AG04450 (cell line): ENCODE measurements at regions not wholly inside any gene's neighbourhood (a gene's known extent, or its start where the extent isn't known, plus 50 kb on each side); places are given as distances from the start of the nearest gene placed in this dataset.

ENCODE experiments used
- CTCF ChIA-PET: fragments of 300-600, 350-600 bp; formaldehyde crosslinking; extraction: SDS; loops from one replicate; lab custom pipeline; 2022; ENCODE audit warnings: antibody characterized with exemption, inconsistent platforms; lab: Charles Lee
- POLR2A ChIA-PET: fragments of 350-600 bp; formaldehyde crosslinking; extraction: SDS; loops from one replicate; lab custom pipeline; 2021; ENCODE audit warnings: antibody characterized with exemption, inconsistent platforms; lab: Yijun Ruan, JAX
- DNase-seq: peaks from one replicate; pipeline ENCODE4 v3.0.0-alpha.2; 2011; ENCODE audit warnings: low read depth, low spot score
- H3K27ac ChIP-seq: one replicate; pipeline ENCODE4 v1.5.1; 2012; ENCODE audit warnings: low read depth, low read length, control low read depth
- H3K27me3 ChIP-seq: one replicate; pipeline ENCODE4 v1.6.0; 2012; ENCODE audit warnings: low read length; ENCODE audit not compliant: control insufficient read depth, insufficient read depth
- H3K4me3 ChIP-seq: 2 replicates; pipeline ENCODE4 v1.5.1; 2011; ENCODE audit warnings: mild to moderate bottlenecking, low read depth, low read length, control low read depth
- H3K9me3 ChIP-seq: 2 replicates; pipeline ENCODE4 v1.5.1; 2012; ENCODE audit warnings: low read length; ENCODE audit not compliant: control insufficient read depth, insufficient read depth
- TF ChIP-seq, protein P1 (sequence below): IDR thresholded peaks from 2 replicates; pipeline ENCODE4 v1.5.1; 2011; ENCODE audit warnings: low read depth, low read length, control low read depth, inconsistent platforms

DNA sequence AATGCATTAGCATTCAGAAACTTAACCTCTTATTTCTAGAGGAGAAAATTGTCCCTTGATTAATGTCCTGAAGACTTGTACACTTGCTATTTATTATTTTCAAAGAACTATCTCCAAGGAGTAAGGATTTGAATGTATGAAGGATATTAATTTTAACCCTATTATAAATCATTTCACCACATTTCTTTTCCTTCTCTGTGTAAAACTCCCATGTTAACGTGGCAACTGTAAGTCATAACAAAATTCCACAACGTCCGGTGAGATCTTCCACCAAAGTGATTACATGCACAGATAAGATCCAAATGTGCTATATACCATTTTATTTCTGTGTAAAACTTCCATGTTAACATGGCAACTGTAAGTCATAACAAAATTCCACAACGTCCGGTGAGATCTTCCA lies 229.1 kb upstream of the ARHGEF26 start:
- no peaks in the 10 kb centered on the region for H3K27me3 ChIP-seq
- CTCF ChIA-PET: no interaction called here
- no peak overlapping the region for H3K27ac ChIP-seq
- TF ChIP-seq, protein P1, sequence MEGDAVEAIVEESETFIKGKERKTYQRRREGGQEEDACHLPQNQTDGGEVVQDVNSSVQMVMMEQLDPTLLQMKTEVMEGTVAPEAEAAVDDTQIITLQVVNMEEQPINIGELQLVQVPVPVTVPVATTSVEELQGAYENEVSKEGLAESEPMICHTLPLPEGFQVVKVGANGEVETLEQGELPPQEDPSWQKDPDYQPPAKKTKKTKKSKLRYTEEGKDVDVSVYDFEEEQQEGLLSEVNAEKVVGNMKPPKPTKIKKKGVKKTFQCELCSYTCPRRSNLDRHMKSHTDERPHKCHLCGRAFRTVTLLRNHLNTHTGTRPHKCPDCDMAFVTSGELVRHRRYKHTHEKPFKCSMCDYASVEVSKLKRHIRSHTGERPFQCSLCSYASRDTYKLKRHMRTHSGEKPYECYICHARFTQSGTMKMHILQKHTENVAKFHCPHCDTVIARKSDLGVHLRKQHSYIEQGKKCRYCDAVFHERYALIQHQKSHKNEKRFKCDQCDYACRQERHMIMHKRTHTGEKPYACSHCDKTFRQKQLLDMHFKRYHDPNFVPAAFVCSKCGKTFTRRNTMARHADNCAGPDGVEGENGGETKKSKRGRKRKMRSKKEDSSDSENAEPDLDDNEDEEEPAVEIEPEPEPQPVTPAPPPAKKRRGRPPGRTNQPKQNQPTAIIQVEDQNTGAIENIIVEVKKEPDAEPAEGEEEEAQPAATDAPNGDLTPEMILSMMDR: no peak
- DNase-seq: no peak
- no peak overlapping the region for H3K4me3 ChIP-seq
- POLR2A ChIA-PET: no interaction called here
- no peaks in the 10 kb centered on the region for H3K9me3 ChIP-seq

DNA sequence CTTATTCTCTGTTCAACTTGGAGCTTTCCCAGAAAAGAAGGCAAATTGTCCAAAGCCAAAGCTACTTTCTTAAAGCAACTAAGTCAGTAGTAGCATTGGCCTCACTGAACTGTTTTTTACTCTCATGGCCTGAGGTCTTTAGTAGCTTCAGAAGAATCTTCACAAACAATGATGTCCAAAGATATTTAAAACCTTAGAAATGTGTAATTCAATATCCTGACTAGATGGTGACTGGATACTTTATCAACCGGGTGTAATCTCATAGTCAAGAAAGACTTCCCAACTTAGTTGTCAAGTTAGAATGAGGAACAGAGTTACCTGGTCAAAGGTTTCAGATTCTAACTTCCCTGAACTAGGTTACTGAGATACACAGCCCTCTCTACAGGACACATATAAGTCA lies 226.3 kb upstream of the ARHGEF26 start:
- ChIA-PET CTCF (no interaction called here), POLR2A (no interaction called here)
- Histone ChIP-seq H3K27ac (no peak overlapping the region), H3K9me3 (no peaks in the 10 kb centered on the region), H3K27me3 (no peaks in the 10 kb centered on the region), H3K4me3 (no peak overlapping the region)
- no peak for DNase-seq
- TF ChIP-seq, protein P1: no peak

DNA sequence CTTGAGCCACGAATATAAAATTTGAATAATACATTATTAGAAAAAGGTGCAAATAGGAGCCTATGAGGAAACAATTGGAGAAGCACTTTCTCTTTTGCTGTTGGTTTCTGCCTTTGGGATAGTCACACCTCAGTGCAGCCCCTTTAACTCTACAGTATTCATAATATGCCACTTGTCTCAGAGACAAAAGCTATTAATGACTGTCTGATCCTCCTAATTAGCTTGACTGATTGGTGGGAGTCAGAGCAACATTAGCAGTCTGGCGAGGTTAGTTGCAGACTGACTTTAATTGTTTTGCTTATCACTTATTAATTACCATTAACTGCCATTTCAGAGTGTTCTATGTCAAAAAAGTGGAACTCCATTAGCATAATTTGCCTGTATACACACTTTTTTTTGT lies 225.0 kb upstream of the ARHGEF26 start:
- H3K9me3 ChIP-seq: no peaks in the 10 kb centered on the region
- POLR2A ChIA-PET: no interaction called here

DNA sequence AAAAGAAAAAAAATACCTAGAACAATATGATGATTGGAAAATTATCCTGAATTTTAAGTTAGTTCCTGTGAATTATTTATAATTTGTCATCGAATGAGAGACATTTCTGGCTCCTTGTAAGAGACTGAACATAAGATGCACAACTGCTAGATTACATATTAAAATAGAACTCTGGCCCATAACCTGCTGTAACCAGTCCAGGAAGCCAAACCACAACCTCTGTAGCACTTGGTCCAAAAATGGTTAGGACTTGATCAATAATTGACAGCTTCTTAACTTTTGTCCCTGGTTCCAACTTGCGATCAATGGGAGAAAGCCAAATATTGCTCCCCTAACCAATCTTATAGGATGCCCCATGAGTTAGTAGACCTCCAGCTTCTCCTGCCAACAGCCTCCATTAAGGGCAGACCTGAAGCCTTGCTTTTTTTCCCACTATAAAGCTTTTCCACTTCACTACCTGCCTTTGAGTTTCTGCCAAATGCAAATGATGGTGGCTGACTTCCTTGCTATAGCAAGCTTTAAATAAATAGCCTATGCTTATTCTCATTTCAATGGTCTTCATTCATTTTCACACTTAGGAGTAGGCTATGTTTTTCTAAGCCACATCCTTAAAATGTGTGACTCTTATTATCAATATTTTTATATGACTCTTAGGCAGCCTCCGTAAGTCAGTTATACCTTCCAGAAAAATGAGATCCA lies 224.0 kb upstream of the ARHGEF26 start:
- no peaks in the 10 kb centered on the region for H3K9me3 ChIP-seq

More for the DNA sequence above, 225.0 kb upstream of the ARHGEF26 start:
- no peak overlapping the region for H3K27ac ChIP-seq
- DNase-seq: no peak
- TF ChIP-seq, protein P1: no peak
- no peaks in the 10 kb centered on the region for H3K27me3 ChIP-seq
- H3K4me3 ChIP-seq: no peak overlapping the region
- CTCF ChIA-PET: no interaction called here

DNA sequence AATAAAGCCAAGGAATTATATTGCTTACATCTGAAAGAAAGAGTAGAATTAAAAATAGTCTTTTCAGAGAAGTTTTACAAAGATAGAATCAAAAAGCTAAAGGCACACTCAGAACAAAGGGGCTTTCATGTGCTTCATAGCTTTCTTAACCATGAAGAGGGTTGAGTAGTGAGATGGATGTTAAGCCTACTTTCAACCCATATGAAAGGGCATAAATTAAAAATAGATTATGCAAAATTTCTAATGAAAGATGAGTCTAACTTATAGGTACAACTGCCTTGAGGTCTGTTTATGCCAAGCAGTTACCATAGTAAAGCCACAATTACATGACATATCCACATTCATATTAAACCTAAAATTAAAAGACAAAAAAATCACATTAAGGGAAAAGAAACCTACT lies 223.3 kb upstream of the ARHGEF26 start:
- DNase-seq: no peak
- CTCF ChIA-PET: no interaction called here
- no peaks in the 10 kb centered on the region; the same call in 1 of the 2 replicates for H3K9me3 ChIP-seq
- H3K27me3 ChIP-seq: no peaks in the 10 kb centered on the region
- H3K4me3 ChIP-seq: no peak overlapping the region
- TF ChIP-seq, protein P1: no peak
- POLR2A ChIA-PET: no interaction called here
- H3K27ac ChIP-seq: no peak overlapping the region

More for the DNA sequence above, 224.0 kb upstream of the ARHGEF26 start:
- Histone ChIP-seq H3K27me3 (no peaks in the 10 kb centered on the region), H3K4me3 (no peak overlapping the region), H3K27ac (no peak overlapping the region)
- ChIA-PET CTCF (no interaction called here), POLR2A (no interaction called here)
- DNase-seq: no peak
- TF ChIP-seq, protein P1: no peak
